SKM-1 treated with dmso at 0.1 percent for 144 hours (cell line): ENCODE measurements at regions not wholly inside any gene's neighbourhood (a gene's known extent, or its start where the extent isn't known, plus 50 kb on each side); places are given as distances from the start of the nearest gene placed in this dataset.
"Not testable (repeated sequence)": the region's sequence is repeated elsewhere in the genome, so short reads cannot be mapped to it uniquely, and the experiment has no call there.

Experiments
- DNase-seq: peaks from one replicate; lab custom pipeline; 2025; ENCODE audit not compliant: unreplicated experiment; lab: John Stamatoyannopoulos, UW

- no peak for DNase-seq
Measured at GRCh38 chr5:145027286-145027685, 807.9 kb downstream of the PRELID2 start.

- DNase-seq = no peak
Measured at GRCh38 chr5:145025775-145026174, 809.4 kb downstream of the PRELID2 start.

GRCh38 chr5:145015146-145015545 is 820.0 kb downstream of the PRELID2 start:
- no peak for DNase-seq

- no peak for DNase-seq
Measured at GRCh38 chr5:145014109-145014508, 821.0 kb downstream of the PRELID2 start.

GRCh38 chr5:145010834-145011233 is 824.3 kb downstream of the PRELID2 start:
- no peak for DNase-seq

- no peak for DNase-seq
Measured at GRCh38 chr5:145008876-145009530, 826.1 kb downstream of the PRELID2 start.

GRCh38 chr5:144994356-144994755 is 823.7 kb downstream of the KCTD16 start:
- not testable (repeated sequence) for DNase-seq

- no peak for DNase-seq
Measured at GRCh38 chr5:144983101-144983500, 812.4 kb downstream of the KCTD16 start.

GRCh38 chr5:144979516-144980264 is 809.0 kb downstream of the KCTD16 start:
- DNase-seq = no peak

GRCh38 chr5:144972317-144972716 is 801.6 kb downstream of the KCTD16 start:
- DNase-seq = no peak

- DNase-seq = no peak
Measured at GRCh38 chr5:144971108-144971850, 800.6 kb downstream of the KCTD16 start.

GRCh38 chr5:144960296-144960695 is 789.6 kb downstream of the KCTD16 start:
- DNase-seq = no peak

- DNase-seq = no peak
Measured at GRCh38 chr5:144958002-144958401, 787.3 kb downstream of the KCTD16 start.

GRCh38 chr5:144950996-144951395 is 780.3 kb downstream of the KCTD16 start:
- DNase-seq = no peak

- DNase-seq = no peak
Measured at GRCh38 chr5:144947023-144947422, 776.4 kb downstream of the KCTD16 start.

- no peak for DNase-seq
Measured at GRCh38 chr5:144945503-144945902, 774.8 kb downstream of the KCTD16 start.

GRCh38 chr5:144944936-144945335 is 774.3 kb downstream of the KCTD16 start:
- no peak for DNase-seq

- no peak for DNase-seq
Measured at GRCh38 chr5:144941004-144941403, 770.3 kb downstream of the KCTD16 start.

GRCh38 chr5:144918371-144918770 is 747.7 kb downstream of the KCTD16 start:
- DNase-seq = no peak

- no peak for DNase-seq
Measured at GRCh38 chr5:144915452-144915851, 744.8 kb downstream of the KCTD16 start.

- DNase-seq = no peak
Measured at GRCh38 chr5:144913661-144914060, 743.0 kb downstream of the KCTD16 start.

GRCh38 chr5:144896473-144896872 is 725.8 kb downstream of the KCTD16 start:
- no peak for DNase-seq
